KMS-11 (cell line): ENCODE measurements at regions not wholly inside any gene's neighbourhood (a gene's known extent, or its start where the extent isn't known, plus 50 kb on each side); places are given as distances from the start of the nearest gene placed in this dataset.

Experiments used
- H2AFZ ChIP-seq: fragments of 200-600 bp; sonication (generic); 2 replicates; pipeline ENCODE4 v1.6.1; 2016; ENCODE audit warnings: antibody characterized with exemption, mixed run types, low read depth
- H3K27ac ChIP-seq: fragments of 200-600 bp; sonication (generic); 2 replicates; pipeline ENCODE4 v1.6.1; 2016; ENCODE audit warnings: mild to moderate bottlenecking, mixed run types
- H3K27me3 ChIP-seq: fragments of 200-600 bp; sonication (generic); 2 replicates; pipeline ENCODE4 v1.6.1; 2017; ENCODE audit warnings: mild to moderate bottlenecking, low read depth, mixed run types, moderate library complexity; ENCODE audit not compliant: insufficient read depth
- H3K36me3 ChIP-seq: fragments of 200-600 bp; sonication (generic); 2 replicates; pipeline ENCODE4 v1.6.1; 2017; ENCODE audit warnings: mild to moderate bottlenecking, mixed run types; ENCODE audit not compliant: insufficient read depth
- H3K4me1 ChIP-seq: fragments of 200-600 bp; sonication (generic); 2 replicates; pipeline ENCODE4 v1.6.1; 2016; ENCODE audit warnings: mild to moderate bottlenecking, low read depth, mixed run types; ENCODE audit not compliant: poor library complexity, severe bottlenecking
- H3K4me2 ChIP-seq: fragments of 200-600 bp; sonication (generic); 2 replicates; pipeline ENCODE4 v1.7.0; 2016; ENCODE audit warnings: mild to moderate bottlenecking, mixed run types
- H3K4me3 ChIP-seq: fragments of 200-600 bp; sonication (generic); IDR thresholded peaks from 2 replicates; pipeline ENCODE4 v1.6.1; 2017; ENCODE audit warnings: low read depth, low read length, mixed read lengths; ENCODE audit not compliant: insufficient read depth
- H3K79me2 ChIP-seq: fragments of 200-600 bp; sonication (generic); 2 replicates; pipeline ENCODE4 v1.6.1; 2016; ENCODE audit warnings: low read depth, mixed run types; ENCODE audit not compliant: insufficient read depth
- H3K9ac ChIP-seq: fragments of 200-600 bp; sonication (generic); 2 replicates; pipeline ENCODE4 v1.6.1; 2016; ENCODE audit warnings: mild to moderate bottlenecking, mixed run types
- H4K20me1 ChIP-seq: fragments of 200-600 bp; sonication (generic); 2 replicates; pipeline ENCODE4 v1.6.1; 2016; ENCODE audit warnings: mild to moderate bottlenecking, mixed run types; ENCODE audit not compliant: insufficient read depth
- TF ChIP-seq, protein P1 (sequence below): fragments of 200-600 bp; sonication (generic); conservative IDR thresholded peaks from 2 replicates; pipeline ENCODE4 v1.6.1; 2017; ENCODE audit warnings: low read depth, mild to moderate bottlenecking, antibody characterized with exemption, low read length, moderate library complexity, mixed read lengths

DNA sequence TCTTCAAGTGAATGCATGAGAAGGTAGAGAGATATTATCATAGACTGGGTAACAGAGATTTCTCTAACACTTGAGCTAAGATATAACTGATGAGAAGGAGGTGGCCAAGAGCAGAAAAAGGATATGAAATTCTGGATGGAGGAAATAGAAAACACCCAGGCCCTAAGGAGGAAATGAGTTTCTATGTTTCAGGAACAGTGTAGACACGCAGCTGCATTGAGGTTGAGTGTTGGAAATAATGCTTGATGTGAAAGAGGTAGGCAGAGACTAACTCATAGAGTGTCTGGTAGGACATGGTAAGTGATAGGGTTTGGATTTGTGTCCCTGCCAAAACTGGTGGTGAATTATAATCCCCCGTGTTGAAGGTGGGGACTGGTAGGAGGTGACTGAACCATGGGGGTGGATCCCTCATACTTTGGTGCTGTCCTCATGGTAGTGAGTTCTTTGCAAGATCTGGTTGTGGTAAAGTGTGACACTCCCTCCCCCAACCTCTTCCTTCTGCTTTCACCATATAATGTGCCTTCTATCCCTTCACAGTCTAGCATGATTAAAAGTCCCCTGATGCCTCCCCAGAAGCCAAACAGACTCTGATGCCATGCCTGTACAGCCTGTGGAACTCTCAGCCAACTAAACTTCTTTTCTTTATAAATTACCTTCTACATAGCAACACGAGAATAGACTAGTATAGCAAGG, 787.3 kb downstream of the EDEM1 start:
- no peak overlapping the region for H3K4me2 ChIP-seq
- no peaks in the 10 kb centered on the region for H3K79me2 ChIP-seq
- H3K4me3 ChIP-seq = no peak overlapping the region
- no peak overlapping the region for H2AFZ ChIP-seq
- no peak overlapping the region for H3K9ac ChIP-seq
- H3K27me3 ChIP-seq = no peaks in the 10 kb centered on the region
- TF ChIP-seq, protein P1, sequence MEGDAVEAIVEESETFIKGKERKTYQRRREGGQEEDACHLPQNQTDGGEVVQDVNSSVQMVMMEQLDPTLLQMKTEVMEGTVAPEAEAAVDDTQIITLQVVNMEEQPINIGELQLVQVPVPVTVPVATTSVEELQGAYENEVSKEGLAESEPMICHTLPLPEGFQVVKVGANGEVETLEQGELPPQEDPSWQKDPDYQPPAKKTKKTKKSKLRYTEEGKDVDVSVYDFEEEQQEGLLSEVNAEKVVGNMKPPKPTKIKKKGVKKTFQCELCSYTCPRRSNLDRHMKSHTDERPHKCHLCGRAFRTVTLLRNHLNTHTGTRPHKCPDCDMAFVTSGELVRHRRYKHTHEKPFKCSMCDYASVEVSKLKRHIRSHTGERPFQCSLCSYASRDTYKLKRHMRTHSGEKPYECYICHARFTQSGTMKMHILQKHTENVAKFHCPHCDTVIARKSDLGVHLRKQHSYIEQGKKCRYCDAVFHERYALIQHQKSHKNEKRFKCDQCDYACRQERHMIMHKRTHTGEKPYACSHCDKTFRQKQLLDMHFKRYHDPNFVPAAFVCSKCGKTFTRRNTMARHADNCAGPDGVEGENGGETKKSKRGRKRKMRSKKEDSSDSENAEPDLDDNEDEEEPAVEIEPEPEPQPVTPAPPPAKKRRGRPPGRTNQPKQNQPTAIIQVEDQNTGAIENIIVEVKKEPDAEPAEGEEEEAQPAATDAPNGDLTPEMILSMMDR = no peak
- H3K36me3 ChIP-seq = no peaks in the 10 kb centered on the region
- H3K4me1 ChIP-seq = no peaks in the 10 kb centered on the region
- H4K20me1 ChIP-seq = no peaks in the 10 kb centered on the region
- no peak overlapping the region for H3K27ac ChIP-seq

DNA sequence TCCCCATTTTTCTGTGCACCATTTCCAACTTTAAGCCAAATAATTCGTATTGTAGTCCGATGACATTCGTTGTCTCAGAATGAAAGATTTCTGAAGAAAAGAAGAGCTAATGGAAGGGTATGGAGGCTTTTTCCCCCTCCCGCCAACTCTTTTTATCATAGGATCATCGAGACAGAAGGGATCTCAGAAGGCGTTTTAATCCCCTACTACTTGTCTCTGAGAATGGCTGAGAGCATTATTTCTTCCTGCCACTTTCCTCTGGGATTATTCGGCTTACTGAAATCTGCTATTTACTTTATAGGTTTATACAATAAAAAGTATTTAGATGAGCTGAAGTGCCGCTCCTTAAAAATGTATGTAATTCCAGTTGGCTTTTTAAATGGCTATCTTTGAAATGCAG, 789.8 kb downstream of the EDEM1 start:
- no peak overlapping the region for H3K27ac ChIP-seq
- H3K79me2 ChIP-seq = no peaks in the 10 kb centered on the region
- H3K9ac ChIP-seq = no peak overlapping the region
- H3K36me3 ChIP-seq = no peaks in the 10 kb centered on the region
- H4K20me1 ChIP-seq = no peaks in the 10 kb centered on the region
- no peaks in the 10 kb centered on the region for H3K27me3 ChIP-seq
- no peak overlapping the region for H3K4me2 ChIP-seq
- H3K4me1 ChIP-seq = no peaks in the 10 kb centered on the region
- no peak overlapping the region for H2AFZ ChIP-seq
- H3K4me3 ChIP-seq = no peak overlapping the region
- TF ChIP-seq, protein P1 = no peak

DNA sequence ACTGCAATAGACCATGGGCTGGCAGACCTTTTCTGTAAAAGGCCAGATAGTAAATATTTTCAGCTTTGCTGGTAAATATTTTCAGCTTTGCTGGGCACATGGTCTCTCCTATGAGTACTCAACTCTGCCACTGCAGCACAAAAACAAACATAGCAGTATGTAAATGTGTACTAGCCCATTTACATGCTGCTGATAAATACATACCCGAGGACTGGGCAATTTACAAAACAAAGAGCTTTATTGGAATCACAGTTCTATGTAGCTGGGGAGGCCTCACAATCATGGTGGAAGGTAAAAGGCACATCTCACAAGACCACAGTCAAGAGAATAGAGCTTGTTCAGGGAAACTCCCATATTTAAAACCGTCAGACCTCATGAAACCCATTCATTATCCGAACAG, 793.0 kb downstream of the EDEM1 start:
- Histone ChIP-seq H3K79me2 (no peaks in the 10 kb centered on the region), H3K4me2 (no peak overlapping the region), H3K4me3 (no peak overlapping the region), H2AFZ (no peak overlapping the region), H3K4me1 (no peaks in the 10 kb centered on the region), H3K27ac (no peak overlapping the region), H4K20me1 (no peaks in the 10 kb centered on the region), H3K9ac (no peak overlapping the region), H3K27me3 (no peaks in the 10 kb centered on the region), H3K36me3 (no peaks in the 10 kb centered on the region)
- TF ChIP-seq, protein P1 = no peak

DNA sequence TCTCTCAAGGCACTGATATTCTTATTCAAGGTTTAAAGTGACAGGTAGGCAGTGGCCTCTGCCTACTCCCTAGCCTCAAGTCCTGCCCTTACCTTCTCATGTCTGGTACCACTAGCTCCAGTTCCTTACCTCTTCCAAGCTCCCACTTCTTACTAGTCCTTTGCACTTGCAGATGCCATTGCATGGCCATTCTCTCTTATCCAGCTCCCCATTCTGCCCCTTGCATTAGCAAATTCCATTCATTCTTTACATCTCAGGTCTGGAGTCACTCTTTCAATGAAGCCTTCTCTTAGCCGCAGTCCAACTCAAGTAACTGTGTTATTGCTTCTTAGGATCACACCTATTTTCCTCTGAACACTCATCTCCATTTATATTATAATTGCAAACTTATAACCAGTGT, 807.1 kb downstream of the EDEM1 start:
- Histone ChIP-seq H3K79me2 (no peaks in the 10 kb centered on the region), H4K20me1 (no peaks in the 10 kb centered on the region), H3K36me3 (no peaks in the 10 kb centered on the region), H3K4me3 (no peak overlapping the region), H3K27me3 (no peaks in the 10 kb centered on the region), H3K9ac (no peak overlapping the region), H2AFZ (no peak overlapping the region), H3K4me1 (no peaks in the 10 kb centered on the region), H3K27ac (no peak overlapping the region), H3K4me2 (no peak overlapping the region)
- TF ChIP-seq, protein P1 = no peak
